B cell (primary cell): ENCODE measurements at regions not wholly inside any gene's neighbourhood (a gene's known extent, or its start where the extent isn't known, plus 50 kb on each side); places are given as distances from the start of the nearest gene placed in this dataset.

Experiments used
- ATAC-seq: fragments of 200-7000 bp; cut with Tn5 transposase; one replicate; pipeline ENCODE4 v1.10.0; 2021; ENCODE audit warnings: low read depth, mild to moderate bottlenecking, moderate number of reproducible peaks, moderate library complexity
- CTCF ChIA-PET: fragments of 350-600 bp; sonication (Branson Sonifier 250); formaldehyde crosslinking; loops from one replicate; lab custom pipeline; 2021; ENCODE audit warnings: antibody characterized with exemption, inconsistent platforms; lab: Charles Lee
- POLR2A ChIA-PET: fragments of 350-600 bp; sonication (Branson Sonifier 250); formaldehyde crosslinking; loops from one replicate; lab custom pipeline; 2021; ENCODE audit warnings: antibody characterized with exemption; lab: Charles Lee
- DNase-seq: peaks from one replicate; pipeline ENCODE4 v3.0.0; 2013
- H2AFZ ChIP-seq: 2 replicates; pipeline ENCODE4 v1.6.1; 2012; ENCODE audit warnings: mild to moderate bottlenecking, low read depth, low read length; ENCODE audit not compliant: insufficient read depth, poor library complexity, severe bottlenecking
- H3K27ac ChIP-seq, 2 donors: 1 replicate in 1 of 2; 2 replicates in 1 of 2; pipeline ENCODE4 v1.5.1; 2012 to 2013; ENCODE audit warnings: low read length in 2 of 2, mild to moderate bottlenecking in 2 of 2, moderate library complexity in 1 of 2
- H3K27me3 ChIP-seq, 4 experiments: fragments of 200-600 bp in 1 of 4; sonication (generic) in 1 of 4; replicated peaks in 1 of 4; 1 replicate in 2 of 4; 2 replicates in 2 of 4; pipeline versions ENCODE4 v1.6.1 to v1.7.0; 2013 to 2016; ENCODE audit warnings: low read length in 3 of 4, mild to moderate bottlenecking in 2 of 4, mixed read lengths in 1 of 4, moderate library complexity in 1 of 4; ENCODE audit not compliant: insufficient read depth in 4 of 4, control insufficient read depth in 3 of 4; ENCODE audit errors: control extremely low read depth in 1 of 4
- H3K36me3 ChIP-seq, 2 experiments: replicated peaks in 1 of 2; 1 replicate in 1 of 2; 2 replicates in 1 of 2; pipeline versions ENCODE4 v1.6.1 to v1.7.1; 2013; ENCODE audit warnings: low read length in 1 of 2; ENCODE audit not compliant: insufficient read depth in 2 of 2, control insufficient read depth in 1 of 2; ENCODE audit errors: control extremely low read depth in 1 of 2, extremely low read depth in 1 of 2
- H3K4me1 ChIP-seq, 2 donors: fragments of 200-600 bp in 1 of 2; sonication (generic) in 1 of 2; 1 replicate in 1 of 2; 2 replicates in 1 of 2; pipeline versions ENCODE4 v1.5.1 to v1.6.1; 2013 to 2017; ENCODE audit warnings: low read length in 2 of 2; ENCODE audit not compliant: control insufficient read depth in 2 of 2, insufficient read depth in 2 of 2
- H3K4me2 ChIP-seq: replicated peaks from 2 replicates; pipeline ENCODE3; 2012; ENCODE audit warnings: mild to moderate bottlenecking, low read depth, low read length; ENCODE audit not compliant: poor library complexity, severe bottlenecking
- H3K4me3 ChIP-seq, 5 experiments: fragments of 200-600 bp in 1 of 5; sonication (generic) in 1 of 5; 1 replicate in 3 of 5; 2 replicates in 2 of 5; pipeline versions ENCODE4 v1.5.1 to v1.7.0; 2011 to 2016; ENCODE audit warnings: low read length in 4 of 5, mild to moderate bottlenecking in 4 of 5, low read depth in 2 of 5, control low read depth in 1 of 5, moderate library complexity in 1 of 5; ENCODE audit not compliant: insufficient read depth in 1 of 5; ENCODE audit errors: control extremely low read depth in 1 of 5, extremely low read depth in 1 of 5
- H3K79me2 ChIP-seq: fragments of 200-600 bp; sonication (generic); one replicate; pipeline ENCODE4 v1.6.0; 2016; ENCODE audit warnings: low read length; ENCODE audit not compliant: control insufficient read depth, insufficient read depth
- H3K9ac ChIP-seq: fragments of 200-600 bp; sonication (generic); 2 replicates; pipeline ENCODE4 v1.6.1; 2017; ENCODE audit warnings: mild to moderate bottlenecking, low read length, moderate library complexity
- H3K9me3 ChIP-seq, 3 donors: one replicate each; pipeline versions ENCODE4 v1.6.1 to v1.7.1; 2013; ENCODE audit warnings: low read length in 2 of 3; ENCODE audit not compliant: control insufficient read depth in 2 of 3, insufficient read depth in 1 of 3; ENCODE audit errors: control extremely low read depth in 1 of 3
- H4K20me1 ChIP-seq: 2 replicates; pipeline ENCODE4 v1.6.0; 2012; ENCODE audit warnings: mild to moderate bottlenecking, low read length; ENCODE audit not compliant: insufficient read depth, control insufficient read depth, poor library complexity, severe bottlenecking
- H3K27ac Mint-ChIP-seq: one replicate; pipeline ENCODE4 v1.8.0; 2021; ENCODE audit warnings: mixed read lengths
- H3K27me3 Mint-ChIP-seq: one replicate; pipeline ENCODE4 v1.8.0; 2021; ENCODE audit warnings: mixed read lengths
- H3K4me1 Mint-ChIP-seq: one replicate; pipeline ENCODE4 v1.8.0; 2021; ENCODE audit warnings: mixed read lengths
- H3K4me3 Mint-ChIP-seq: one replicate; pipeline ENCODE4 v1.8.0; 2021; ENCODE audit warnings: mixed read lengths
- H3K9me3 Mint-ChIP-seq: one replicate; pipeline ENCODE4 v1.8.0; 2022; ENCODE audit warnings: mixed read lengths; ENCODE audit not compliant: insufficient read depth
- CTCF ChIP-seq: fragments of 200-600 bp; IDR thresholded peaks from one replicate; pipeline ENCODE4 v1.8.0; 2022; ENCODE audit warnings: antibody characterized with exemption, mild to moderate bottlenecking
- EZH2 ChIP-seq: IDR thresholded peaks from 2 replicates; pipeline ENCODE4 v1.6.1; 2012; ENCODE audit warnings: borderline replicate concordance, low read depth, mild to moderate bottlenecking, moderate library complexity, low read length; ENCODE audit not compliant: insufficient read depth, poor library complexity, severe bottlenecking
- WGBS: methylation state at CpG from one replicate; pipeline ENCODE4 v1.1.5; 2013; ENCODE audit warnings: missing lambda C conversion rate; ENCODE audit not compliant: insufficient coverage; 5-methylcytosine and 5-hydroxymethylcytosine counted together
- intact Hi-C: fragments of 100-400 bp; cut with micrococcal nuclease; formaldehyde crosslinking; loops from one replicate; pipeline ENCODE4 v1.10.0; 2022

GRCh38 chr14:87264796-87265195 is 728.2 kb downstream of the GALC start:
- Histone ChIP-seq H3K9me3 (no peaks in the 10 kb centered on the region), H3K4me2 (no peak overlapping the region), H3K4me1 (no peaks in the 10 kb centered on the region), H3K36me3 (no peaks in the 10 kb centered on the region), H3K27me3 (no peaks in the 10 kb centered on the region), H3K79me2 (no peaks in the 10 kb centered on the region), H4K20me1 (no peaks in the 10 kb centered on the region), H3K9ac (no peak overlapping the region), H3K4me3 (no peak overlapping the region), H3K27ac (no peak overlapping the region), H2AFZ (no peak overlapping the region)
- 88% methylated on average over 2 of the region's 3 CpGs for WGBS
- no peaks in the 10 kb centered on the region for H3K27me3 Mint-ChIP-seq
- CTCF ChIA-PET: no interaction called here
- DNase-seq: no peak
- TF ChIP-seq CTCF: no peak
- no peak for TF ChIP-seq EZH2
- H3K4me1 Mint-ChIP-seq: no peaks in the 10 kb centered on the region
- no peak overlapping the region for H3K27ac Mint-ChIP-seq
- peaks cover 2% of the 10 kb centered on the region for H3K9me3 Mint-ChIP-seq
- ATAC-seq: no peak
- intact Hi-C loops: no loop called here
- H3K4me3 Mint-ChIP-seq: no peak overlapping the region
- POLR2A ChIA-PET: no interaction called here

- Histone ChIP-seq H2AFZ (no peak overlapping the region), H3K79me2 (no peaks in the 10 kb centered on the region), H4K20me1 (no peaks in the 10 kb centered on the region), H3K4me3 (no peak overlapping the region), H3K9me3 (no peaks in the 10 kb centered on the region), H3K9ac (no peak overlapping the region), H3K4me1 (no peaks in the 10 kb centered on the region), H3K27ac (no peak overlapping the region), H3K36me3 (no peaks in the 10 kb centered on the region), H3K27me3 (no peaks in the 10 kb centered on the region), H3K4me2 (no peak overlapping the region)
- WGBS: no CpG with 5 or more reads among the region's 2 CpGs
- no peak overlapping the region for H3K27ac Mint-ChIP-seq
- peaks cover 2% of the 10 kb centered on the region for H3K9me3 Mint-ChIP-seq
- DNase-seq (no peak), ATAC-seq (no peak)
- CTCF ChIA-PET: no interaction called here
- no peak overlapping the region for H3K4me3 Mint-ChIP-seq
- no peaks in the 10 kb centered on the region for H3K4me1 Mint-ChIP-seq
- POLR2A ChIA-PET: no interaction called here
- TF ChIP-seq EZH2 (no peak), CTCF (no peak)
- intact Hi-C loops: no loop called here
- H3K27me3 Mint-ChIP-seq: no peaks in the 10 kb centered on the region
These were observed 728.7 kb downstream of the GALC start for GRCh38 chr14:87264272-87264785.
